ENCODE measurements at regions not wholly inside any gene's neighbourhood (a gene's known extent, or its start where the extent isn't known, plus 50 kb on each side); places are given as distances from the start of the nearest gene placed in this dataset.
A peak's percentile ranks its signal among the peaks of the same experiment; 100 is the strongest.
"Not testable (repeated sequence)": the region's sequence is repeated elsewhere in the genome, so short reads cannot be mapped to it uniquely, and the experiment has no call there.

GRCh38 chr11:89614428-89614827, 95.7 kb upstream of the TRIM77 start:
- DNase-seq (ENCODE audit: low read depth in 1 of 2, low spot score in 2 of 2); H3K4me1 ChIP-seq (replicated peaks in 1 of 4; ENCODE audit: control insufficient read depth in 3 of 4, insufficient read depth in 4 of 4, low read length in 3 of 4); H3K36me3 ChIP-seq (ENCODE audit: control insufficient read depth in 2 of 4, insufficient read depth in 4 of 4, low read length in 3 of 4); H2BK5ac ChIP-seq (ENCODE audit: low read depth, low read length); H2BK120ac ChIP-seq (replicated peaks; ENCODE audit: low read depth, low read length); H3K9ac ChIP-seq (replicated peaks in 1 of 4; ENCODE audit: extremely low read depth in 1 of 4, low read depth in 3 of 4, low read length in 3 of 4); H3K79me1 ChIP-seq (ENCODE audit: low read depth, low read length); H3K23ac ChIP-seq (ENCODE audit: insufficient read length); H3K27ac ChIP-seq (ENCODE audit: low read depth, low read length); POLR2A ChIA-PET (ENCODE audit: partially characterized antibody); H3K14ac ChIP-seq (ENCODE audit: insufficient read length); H4K8ac ChIP-seq (ENCODE audit: extremely low read depth, insufficient read depth, low read length); H3K4me3 ChIP-seq (ENCODE audit: extremely low read depth in 1 of 4, insufficient read depth in 2 of 4, low read depth in 3 of 4, low read length in 4 of 4); H2BK12ac ChIP-seq (ENCODE audit: low read depth, low read length); H3K9me3 ChIP-seq (ENCODE audit: insufficient read depth in 2 of 2, low read depth in 1 of 2, low read length in 1 of 2); H3K4ac ChIP-seq (replicated peaks; ENCODE audit: insufficient read length, low read depth, low read length); H2BK20ac ChIP-seq (ENCODE audit: low read length); H3K56ac ChIP-seq (replicated peaks; ENCODE audit: insufficient read length, low read depth, low read length); H3K23me2 ChIP-seq (ENCODE audit: low read depth, low read length); H4K20me1 ChIP-seq (replicated peaks in 1 of 2; ENCODE audit: control insufficient read depth in 1 of 2, insufficient read depth in 2 of 2, low read length in 2 of 2); H3K4me2 ChIP-seq (ENCODE audit: insufficient read depth in 1 of 2, low read depth in 2 of 2, low read length in 2 of 2); H3K18ac ChIP-seq (ENCODE audit: extremely low read depth, low read length); H2AK5ac ChIP-seq (ENCODE audit: low read depth, low read length); FAIRE-seq; H2BK15ac ChIP-seq (ENCODE audit: low read length); H3K27me3 ChIP-seq (replicated peaks in 1 of 4; ENCODE audit: control insufficient read depth in 3 of 4, extremely low read depth in 1 of 4, insufficient read depth in 3 of 4, low read length in 3 of 4); H4K5ac ChIP-seq (ENCODE audit: insufficient read length, low read depth, low read length); H3K79me2 ChIP-seq (ENCODE audit: control insufficient read depth in 1 of 2, insufficient read depth in 2 of 2, low read length in 2 of 2); H2AFZ ChIP-seq (ENCODE audit: low read length); H4K91ac ChIP-seq (replicated peaks; ENCODE audit: insufficient read length, low read length): not testable (repeated sequence)
- CTCF ChIA-PET (ENCODE audit: partially characterized antibody), result interaction anchor here (0.6 to 1.4 kb wide), 6 partner anchors 115 to 282 kb away, joined by 3 to 6 read pairs (median 3); no protein-coding TSS in a partner anchor
- WGBS, 2 experiments (ENCODE audit: extremely low coverage in 1 of 2, insufficient coverage in 1 of 2, insufficient read length in 1 of 2, insufficient replicate concordance in 2 of 2, low coverage in 1 of 2, low lambda C conversion rate in 2 of 2, missing lambda C conversion rate in 1 of 2), result 79% methylated on average over 5 of the region's 5 CpGs; no CpG with 5 or more reads in 1 of the 2 experiments
- TF ChIP-seq CTCF (IDR thresholded peaks at IDR 0.05; ENCODE audit: control extremely low read depth in 1 of 3, insufficient read depth in 1 of 3, low read depth in 1 of 3, low read length in 3 of 3), result peak in 1 of 3 experiments; percentile 14; a peak in 1 of 4 replicates
- TF ChIP-seq RAD21 (IDR thresholded peaks at IDR 0.05 in 1 of 2, conservative IDR thresholded peaks at IDR 0.05 in 1 of 2; ENCODE audit: low read depth in 2 of 2, low read length in 2 of 2), result peak; percentile 31 to 42; a peak in 3 of 4 replicates

Measured in H1 (cell line).